GM23248 (cell line): ENCODE measurements at regions not wholly inside any gene's neighbourhood (a gene's known extent, or its start where the extent isn't known, plus 50 kb on each side); places are given as distances from the start of the nearest gene placed in this dataset.

Source experiments
- DNase-seq: peaks from one replicate; pipeline ENCODE4 v3.0.0-alpha.2; 2015
- H2AFZ ChIP-seq: fragments of 200-600 bp; sonication (generic); 2 replicates; pipeline ENCODE4 v1.6.1; 2016; ENCODE audit warnings: antibody characterized with exemption
- H3F3A ChIP-seq: fragments of 200-600 bp; sonication (generic); 2 replicates; pipeline ENCODE4 v1.6.1; 2016; ENCODE audit warnings: mild to moderate bottlenecking, antibody characterized with exemption, mixed run types; ENCODE audit not compliant: insufficient read depth
- H3K27ac ChIP-seq: fragments of 200-600 bp; sonication (generic); 2 replicates; pipeline ENCODE4 v1.5.1; 2016; ENCODE audit warnings: mild to moderate bottlenecking
- H3K27me3 ChIP-seq: fragments of 200-600 bp; sonication (generic); replicated peaks from 2 replicates; pipeline ENCODE4 v1.6.1; 2016; ENCODE audit warnings: mild to moderate bottlenecking; ENCODE audit not compliant: insufficient read depth
- H3K36me3 ChIP-seq: fragments of 200-600 bp; sonication (generic); 2 replicates; pipeline ENCODE4 v1.6.1; 2016; ENCODE audit warnings: low read depth, mild to moderate bottlenecking
- H3K4me1 ChIP-seq: fragments of 200-600 bp; sonication (generic); 2 replicates; pipeline ENCODE4 v1.6.1; 2016; ENCODE audit warnings: mild to moderate bottlenecking; ENCODE audit not compliant: insufficient read depth
- H3K4me2 ChIP-seq: fragments of 200-600 bp; sonication (generic); one replicate; pipeline ENCODE4 v1.6.1; 2016; ENCODE audit warnings: mild to moderate bottlenecking; ENCODE audit not compliant: unreplicated experiment
- H3K4me3 ChIP-seq: fragments of 200-600 bp; sonication (generic); 2 replicates; pipeline ENCODE4 v1.5.1; 2016; ENCODE audit warnings: mild to moderate bottlenecking
- H3K79me2 ChIP-seq: fragments of 200-600 bp; sonication (generic); 2 replicates; pipeline ENCODE4 v1.6.1; 2016; ENCODE audit warnings: mild to moderate bottlenecking; ENCODE audit not compliant: insufficient read depth
- H3K9ac ChIP-seq: fragments of 200-600 bp; sonication (generic); 2 replicates; pipeline ENCODE4 v1.6.1; 2016; ENCODE audit warnings: mild to moderate bottlenecking
- H3K9me2 ChIP-seq: fragments of 200-600 bp; sonication (generic); 2 replicates; pipeline ENCODE4 v1.6.1; 2016; ENCODE audit warnings: mixed run types, mild to moderate bottlenecking, moderate library complexity; ENCODE audit not compliant: insufficient read depth
- H3K9me3 ChIP-seq: fragments of 200-600 bp; sonication (generic); one replicate; pipeline ENCODE4 v1.6.1; 2017; ENCODE audit warnings: low read depth
- H4K20me1 ChIP-seq: fragments of 200-600 bp; sonication (generic); 2 replicates; pipeline ENCODE4 v1.6.0; 2016; ENCODE audit not compliant: insufficient read depth
- EZH2 ChIP-seq: fragments of 200-600 bp; sonication (generic); IDR thresholded peaks from 2 replicates; pipeline ENCODE4 v1.6.1; 2018; ENCODE audit warnings: antibody characterized with exemption, mild to moderate bottlenecking; ENCODE audit not compliant: insufficient read depth, poor library complexity, severe bottlenecking
- EZH2phosphoT487 ChIP-seq: fragments of 200-600 bp; sonication (generic); IDR thresholded peaks from 2 replicates; pipeline ENCODE4 v1.6.1; 2018; ENCODE audit warnings: antibody characterized with exemption, moderate library complexity, mild to moderate bottlenecking, low read depth; ENCODE audit not compliant: insufficient read depth
- WGBS, 2 experiments: methylation state at CpG; one replicate each; pipeline ENCODE4 v1.1.6; 2015 to 2017; ENCODE audit warnings: low lambda C conversion rate in 2 of 2, low coverage in 1 of 2; ENCODE audit errors: missing lambda C conversion rate in 2 of 2; 5-methylcytosine and 5-hydroxymethylcytosine counted together
- in situ Hi-C: fragments of 300-500 bp; cut with MboI; formaldehyde crosslinking; loops from 2 replicates; pipeline ENCODE4 v1.15.0; 2020

GRCh38 chr4:137116144-137116543, 416.1 kb downstream of the PCDH18 start:
- in situ Hi-C loops: loop anchor here (25.0 kb wide), 2 partner anchors 971 to 1546 kb away; no protein-coding TSS in a partner anchor
- DNase-seq: no peak

GRCh38 chr4:137106733-137107132, 425.6 kb downstream of the PCDH18 start:
- H3K4me1 ChIP-seq: no peaks in the 10 kb centered on the region
- DNase-seq: no peak
- H3K79me2 ChIP-seq: no peaks in the 10 kb centered on the region
- H3K4me3 ChIP-seq: no peak overlapping the region
- TF ChIP-seq EZH2phosphoT487: no peak
- TF ChIP-seq EZH2: no peak
- H3K9me2 ChIP-seq: no peaks in the 10 kb centered on the region
- WGBS, 2 experiments: 94% methylated on average over 4 of the region's 4 CpGs
- in situ Hi-C loops: loop anchor here (25.0 kb wide), 2 partner anchors 981 to 1556 kb away; no protein-coding TSS in a partner anchor
- H3K9me3 ChIP-seq: no peaks in the 10 kb centered on the region
- H3K36me3 ChIP-seq: no peaks in the 10 kb centered on the region
- H2AFZ ChIP-seq: no peak overlapping the region
- no peak overlapping the region for H3K9ac ChIP-seq
- no peaks in the 10 kb centered on the region for H3K27me3 ChIP-seq
- H3K27ac ChIP-seq: no peak overlapping the region
- no peak overlapping the region for H3K4me2 ChIP-seq
- no peaks in the 10 kb centered on the region for H3F3A ChIP-seq
- no peaks in the 10 kb centered on the region for H4K20me1 ChIP-seq

More at GRCh38 chr4:137116144-137116543, 416.1 kb downstream of the PCDH18 start:
- TF ChIP-seq EZH2: no peak
- no peak for TF ChIP-seq EZH2phosphoT487
- Histone ChIP-seq H3K79me2 (no peaks in the 10 kb centered on the region), H4K20me1 (no peaks in the 10 kb centered on the region), H3K9me3 (no peaks in the 10 kb centered on the region), H3K4me3 (no peak overlapping the region), H3K4me2 (no peak overlapping the region), H3K27ac (no peak overlapping the region), H3K9me2 (no peaks in the 10 kb centered on the region), H2AFZ (no peak overlapping the region), H3K9ac (no peak overlapping the region), H3K36me3 (no peaks in the 10 kb centered on the region), H3K4me1 (no peaks in the 10 kb centered on the region), H3F3A (no peaks in the 10 kb centered on the region), H3K27me3 (no peaks in the 10 kb centered on the region)
- 59 to 65% methylated on average over 3 of the region's 3 CpGs for WGBS, 2 experiments

- Histone ChIP-seq H3K27ac (no peak overlapping the region), H3K9me3 (no peaks in the 10 kb centered on the region), H3K9me2 (no peaks in the 10 kb centered on the region; the same call in 1 of the 2 replicates), H2AFZ (no peak overlapping the region), H3K79me2 (no peaks in the 10 kb centered on the region), H3K4me3 (no peak overlapping the region), H3K27me3 (no peaks in the 10 kb centered on the region), H3K4me1 (no peaks in the 10 kb centered on the region), H3K4me2 (no peak overlapping the region), H3K9ac (no peak overlapping the region), H4K20me1 (no peaks in the 10 kb centered on the region), H3F3A (no peaks in the 10 kb centered on the region), H3K36me3 (no peaks in the 10 kb centered on the region)
- WGBS, 2 experiments: 90 to 91% methylated on average over 3 of the region's 3 CpGs
- in situ Hi-C loops: loop anchor here (25.0 kb wide), 2 partner anchors 981 to 1556 kb away; no protein-coding TSS in a partner anchor
- no peak for TF ChIP-seq EZH2phosphoT487
- TF ChIP-seq EZH2: no peak
- DNase-seq: no peak
Observed at GRCh38 chr4:137106287-137106686, 426.0 kb downstream of the PCDH18 start.

- H3K9me2 ChIP-seq: no peaks in the 10 kb centered on the region
- DNase-seq: peak; percentile 24
- H3K4me2 ChIP-seq: no peak overlapping the region
- H3K27me3 ChIP-seq: no peaks in the 10 kb centered on the region
- no peak overlapping the region for H3K4me3 ChIP-seq
- no peak overlapping the region for H2AFZ ChIP-seq
- TF ChIP-seq EZH2phosphoT487 (no peak), EZH2 (no peak)
- H3K4me1 ChIP-seq: no peaks in the 10 kb centered on the region
- no peaks in the 10 kb centered on the region for H3K9me3 ChIP-seq
- no peaks in the 10 kb centered on the region for H3K79me2 ChIP-seq
- H3K9ac ChIP-seq: no peak overlapping the region
- 53 to 57% methylated on average over 3 of the region's 3 CpGs for WGBS, 2 experiments
- no peaks in the 10 kb centered on the region for H3F3A ChIP-seq
- in situ Hi-C loops: no loop called here
- H3K36me3 ChIP-seq: no peaks in the 10 kb centered on the region
- H3K27ac ChIP-seq: no peak overlapping the region
- H4K20me1 ChIP-seq: no peaks in the 10 kb centered on the region
Observed at GRCh38 chr4:137090951-137091350, 441.3 kb downstream of the PCDH18 start.

- Histone ChIP-seq H3K4me3 (no peak overlapping the region), H3K36me3 (no peaks in the 10 kb centered on the region), H3K79me2 (no peaks in the 10 kb centered on the region), H4K20me1 (no peaks in the 10 kb centered on the region), H3K27me3 (no peaks in the 10 kb centered on the region), H3K4me1 (no peaks in the 10 kb centered on the region), H3K9ac (no peak overlapping the region), H3F3A (no peaks in the 10 kb centered on the region), H3K4me2 (no peak overlapping the region), H3K9me3 (no peaks in the 10 kb centered on the region), H2AFZ (no peak overlapping the region), H3K27ac (no peak overlapping the region), H3K9me2 (no peaks in the 10 kb centered on the region)
- in situ Hi-C loops: no loop called here
- no peak for DNase-seq
- TF ChIP-seq EZH2phosphoT487 (no peak), EZH2 (no peak)
- WGBS, 2 experiments: 84 to 95% methylated on average over 2 of the region's 2 CpGs
Observed at GRCh38 chr4:137083571-137084135, 448.6 kb downstream of the PCDH18 start.
